H1 (cell line): ENCODE measurements at regions not wholly inside any gene's neighbourhood (a gene's known extent, or its start where the extent isn't known, plus 50 kb on each side); places are given as distances from the start of the nearest gene placed in this dataset.

Experiments
- CHD2 ChIP-seq: IDR thresholded peaks from 2 replicates; pipeline ENCODE4 v1.6.1; 2012; ENCODE audit warnings: low read length, improper control_type of control experiment
- EZH2 ChIP-seq: fragments of 200-600 bp; sonication (generic); IDR thresholded peaks from 2 replicates; pipeline ENCODE4 v1.7.1; 2012; ENCODE audit warnings: low read depth, mild to moderate bottlenecking, moderate library complexity, low read length, inconsistent platforms; ENCODE audit not compliant: severe bottlenecking
- SRF ChIP-seq: IDR thresholded peaks from 2 replicates; pipeline ENCODE4 v1.6.1; 2011; ENCODE audit warnings: mild to moderate bottlenecking, low read depth, low read length, moderate library complexity
- TCF12 ChIP-seq: IDR thresholded peaks from 2 replicates; pipeline ENCODE4 v1.6.1; 2011; ENCODE audit warnings: low read depth, mild to moderate bottlenecking, low read length
- TEAD4 ChIP-seq: IDR thresholded peaks from 2 replicates; pipeline ENCODE4 v1.6.1; 2012; ENCODE audit warnings: low read depth, low read length, inconsistent platforms, mixed read lengths
- ZNF274 ChIP-seq: IDR thresholded peaks from 2 replicates; pipeline ENCODE4 v1.7.0; 2012; ENCODE audit warnings: low read length, borderline replicate concordance; ENCODE audit errors: extremely low read depth

- TF ChIP-seq TEAD4 (no peak), SRF (no peak), TCF12 (no peak), CHD2 (no peak), ZNF274 (no peak), EZH2 (no peak)
Measured at GRCh38 chr11:64450168-64450560, 91.2 kb downstream of the RPS6KA4 start (continued).
